ENCODE measurements at regions not wholly inside any gene's neighbourhood (a gene's known extent, or its start where the extent isn't known, plus 50 kb on each side); places are given as distances from the start of the nearest gene placed in this dataset.

GRCh38 chr2:149657401-149658040 lies 69.9 kb upstream of the MMADHC start:
- no peak for DNase-seq (ENCODE audit: low read depth, low spot score)

- no peak for DNase-seq (ENCODE audit: low read depth, low spot score)
Observed at GRCh38 chr2:149656996-149657395, 69.4 kb upstream of the MMADHC start.

DNA sequence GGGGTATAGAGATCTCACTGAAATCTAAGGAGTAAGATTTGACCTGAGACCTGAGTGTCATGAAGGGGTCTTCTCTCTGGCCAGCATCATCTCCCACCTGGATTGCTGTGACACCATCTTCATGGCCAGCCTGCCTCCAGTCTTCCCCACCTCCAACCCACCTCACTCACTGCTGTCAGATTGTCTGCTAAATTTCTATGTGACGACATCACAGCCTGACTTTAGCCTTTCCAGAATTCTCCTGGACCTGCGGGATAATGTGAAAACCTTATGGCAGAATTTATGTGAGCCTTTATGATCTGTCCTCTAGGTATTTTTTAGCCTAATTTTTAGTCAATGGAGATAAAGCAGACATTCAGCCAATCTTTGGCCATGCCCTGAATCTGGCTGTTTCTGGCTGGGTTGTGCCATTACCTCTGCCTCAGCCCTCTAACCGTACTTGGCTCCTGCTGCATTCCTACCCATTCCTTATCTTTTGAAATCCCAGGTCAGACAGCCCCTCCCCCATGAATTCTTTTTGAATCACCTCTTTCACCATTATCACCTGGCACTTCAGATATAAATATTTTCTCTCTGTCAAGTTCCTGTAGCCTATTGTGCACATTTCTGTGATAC lies 66.4 kb upstream of the MMADHC start:
- DNase-seq (ENCODE audit: low read depth, low spot score), result no peak

- no peak for DNase-seq (ENCODE audit: low read depth, low spot score)
Observed at GRCh38 chr2:149652926-149653325, 65.4 kb upstream of the MMADHC start.

- no peak for DNase-seq (ENCODE audit: low read depth, low spot score)
Observed at GRCh38 chr2:149652526-149652925, 65.0 kb upstream of the MMADHC start.

GRCh38 chr2:149651229-149651628 lies 63.7 kb upstream of the MMADHC start:
- DNase-seq (ENCODE audit: low read depth, low spot score), result no peak

DNA sequence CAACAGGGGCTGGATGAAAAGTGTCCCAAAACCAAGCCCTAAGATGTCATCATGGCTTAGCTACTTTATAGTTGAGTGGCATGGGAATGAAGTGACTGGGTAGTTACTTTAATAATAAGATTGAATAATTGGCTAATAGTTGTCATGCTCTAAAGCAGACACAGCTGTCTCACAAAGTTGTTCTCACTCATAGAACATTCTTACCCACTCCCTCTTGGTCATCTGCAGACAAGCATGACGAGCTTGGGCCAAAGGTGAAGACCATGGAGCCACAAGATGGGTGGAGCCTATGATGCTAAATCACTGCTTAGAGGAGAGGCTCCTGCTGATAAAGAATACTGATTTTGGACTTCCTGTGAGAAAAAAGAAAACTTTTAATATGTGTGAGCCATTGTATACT lies 62.4 kb upstream of the MMADHC start:
- no peak for DNase-seq (ENCODE audit: low read depth, low spot score)

DNA sequence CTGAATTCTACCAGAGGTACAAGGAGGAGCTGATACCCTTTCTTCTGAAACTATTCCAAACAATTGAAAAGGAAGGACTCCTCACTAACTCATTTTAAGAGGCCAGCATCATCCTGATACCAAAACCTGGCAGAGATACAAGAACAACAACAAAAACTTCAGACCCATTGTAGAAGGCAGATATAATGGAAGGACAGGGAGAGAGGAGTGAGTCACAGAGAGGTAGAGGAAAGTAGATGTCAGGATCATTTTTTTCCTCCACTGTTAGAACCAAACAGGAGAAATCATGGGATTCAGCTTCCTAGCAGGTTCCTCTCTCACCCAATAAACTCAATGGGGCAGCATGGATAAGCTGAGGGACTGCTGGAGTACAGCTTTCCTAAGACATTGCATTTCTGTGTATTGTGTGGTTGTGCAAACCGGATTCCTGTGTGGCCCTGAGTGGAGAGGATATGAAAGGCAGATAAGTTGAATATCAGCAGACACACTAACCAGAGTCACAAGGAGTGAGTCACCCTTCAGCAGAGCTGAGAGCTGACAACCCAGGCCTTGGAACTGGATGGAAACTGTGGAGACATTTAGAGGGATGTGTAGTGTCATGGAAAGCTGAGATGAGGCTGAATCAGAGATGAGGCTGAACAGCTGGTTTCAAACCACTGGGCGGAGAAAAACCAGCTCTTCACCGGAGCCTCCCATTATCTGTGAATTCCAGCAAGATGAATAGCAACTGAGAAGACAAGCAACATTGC lies 60.9 kb upstream of the MMADHC start:
- peak; percentile 56 for DNase-seq (ENCODE audit: low read depth, low spot score)

DNA sequence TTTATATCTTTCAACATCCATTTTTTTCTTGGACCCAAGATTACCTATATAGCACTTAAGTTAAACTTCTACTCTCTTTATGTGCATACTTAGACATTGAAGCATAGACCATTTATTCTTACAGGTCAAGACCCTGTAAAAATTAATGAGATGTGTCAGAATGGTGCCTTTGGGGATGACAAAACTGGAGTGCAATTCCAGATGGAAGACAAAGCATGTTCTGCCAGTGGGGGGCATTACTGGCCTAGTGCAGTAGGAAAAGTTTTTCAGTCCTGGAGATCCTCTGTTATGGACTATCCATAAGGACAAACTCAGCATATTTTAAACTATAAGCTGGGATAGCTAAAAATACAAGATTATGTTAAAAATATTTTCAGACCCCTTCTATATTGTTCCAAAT lies 57.8 kb upstream of the MMADHC start:
- DNase-seq (ENCODE audit: low read depth, low spot score), result no peak

Data from smooth muscle cell of the brain vasculature (primary cell).